ENCODE measurements at regions not wholly inside any gene's neighbourhood (a gene's known extent, or its start where the extent isn't known, plus 50 kb on each side); places are given as distances from the start of the nearest gene placed in this dataset.

GRCh38 chr7:68472688-68473087, 1125.6 kb upstream of the AUTS2 start:
- Histone ChIP-seq H3K27me3 (no peaks in the 10 kb centered on the region), H3K9me3 (no peaks in the 10 kb centered on the region), H3K4me3 (no peak overlapping the region), H3K36me3 (no peaks in the 10 kb centered on the region), H3K27ac (no peak overlapping the region), H3K9ac (ENCODE audit: low read depth in 2 of 2, low read length in 2 of 2) (no peak overlapping the region), H3K4me1 (no peaks in the 10 kb centered on the region)
- TF ChIP-seq, protein P1, sequence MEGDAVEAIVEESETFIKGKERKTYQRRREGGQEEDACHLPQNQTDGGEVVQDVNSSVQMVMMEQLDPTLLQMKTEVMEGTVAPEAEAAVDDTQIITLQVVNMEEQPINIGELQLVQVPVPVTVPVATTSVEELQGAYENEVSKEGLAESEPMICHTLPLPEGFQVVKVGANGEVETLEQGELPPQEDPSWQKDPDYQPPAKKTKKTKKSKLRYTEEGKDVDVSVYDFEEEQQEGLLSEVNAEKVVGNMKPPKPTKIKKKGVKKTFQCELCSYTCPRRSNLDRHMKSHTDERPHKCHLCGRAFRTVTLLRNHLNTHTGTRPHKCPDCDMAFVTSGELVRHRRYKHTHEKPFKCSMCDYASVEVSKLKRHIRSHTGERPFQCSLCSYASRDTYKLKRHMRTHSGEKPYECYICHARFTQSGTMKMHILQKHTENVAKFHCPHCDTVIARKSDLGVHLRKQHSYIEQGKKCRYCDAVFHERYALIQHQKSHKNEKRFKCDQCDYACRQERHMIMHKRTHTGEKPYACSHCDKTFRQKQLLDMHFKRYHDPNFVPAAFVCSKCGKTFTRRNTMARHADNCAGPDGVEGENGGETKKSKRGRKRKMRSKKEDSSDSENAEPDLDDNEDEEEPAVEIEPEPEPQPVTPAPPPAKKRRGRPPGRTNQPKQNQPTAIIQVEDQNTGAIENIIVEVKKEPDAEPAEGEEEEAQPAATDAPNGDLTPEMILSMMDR (IDR thresholded peaks at IDR 0.05), result no peak
- intact Hi-C loops (cut with DNase I), result no loop called here
- no peak for DNase-seq

GRCh38 chr7:68474661-68475216, 1123.5 kb upstream of the AUTS2 start:
- Histone ChIP-seq H3K27ac (no peak overlapping the region), H3K4me3 (no peak overlapping the region), H3K4me1 (no peaks in the 10 kb centered on the region), H3K36me3 (no peaks in the 10 kb centered on the region), H3K27me3 (no peaks in the 10 kb centered on the region), H3K9ac (ENCODE audit: low read depth in 2 of 2, low read length in 2 of 2) (no peak overlapping the region), H3K9me3 (no peaks in the 10 kb centered on the region)
- TF ChIP-seq, protein P1 (IDR thresholded peaks at IDR 0.05), result no peak
- intact Hi-C loops (cut with DNase I), result no loop called here
- DNase-seq, result no peak

DNA sequence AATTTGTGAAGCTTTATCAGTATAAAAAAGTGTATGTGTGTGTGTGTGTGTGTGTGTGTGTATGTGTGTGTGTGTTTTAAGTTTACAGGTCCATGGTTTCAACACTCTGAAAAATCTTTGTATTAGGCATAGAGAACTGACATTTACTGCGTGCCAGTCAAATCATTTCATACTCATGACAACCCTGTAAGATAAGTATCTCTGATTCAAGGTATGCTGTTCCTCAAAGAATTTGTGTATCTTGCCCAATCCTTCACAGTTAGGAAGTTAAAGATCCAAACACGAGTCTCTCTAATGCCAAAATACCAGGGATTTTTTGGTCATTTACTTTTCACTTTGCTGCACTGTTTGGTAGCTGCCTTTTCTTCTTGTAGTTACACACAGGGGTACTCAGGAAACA, 1121.3 kb upstream of the AUTS2 start:
- Histone ChIP-seq H3K27ac (no peak overlapping the region), H3K4me1 (no peaks in the 10 kb centered on the region), H3K9me3 (no peaks in the 10 kb centered on the region), H3K4me3 (no peak overlapping the region), H3K9ac (ENCODE audit: low read depth in 2 of 2, low read length in 2 of 2) (no peak overlapping the region), H3K27me3 (no peaks in the 10 kb centered on the region), H3K36me3 (no peaks in the 10 kb centered on the region)
- TF ChIP-seq, protein P1 (IDR thresholded peaks at IDR 0.05), result no peak
- DNase-seq, result no peak
- intact Hi-C loops (cut with DNase I), result no loop called here

DNA sequence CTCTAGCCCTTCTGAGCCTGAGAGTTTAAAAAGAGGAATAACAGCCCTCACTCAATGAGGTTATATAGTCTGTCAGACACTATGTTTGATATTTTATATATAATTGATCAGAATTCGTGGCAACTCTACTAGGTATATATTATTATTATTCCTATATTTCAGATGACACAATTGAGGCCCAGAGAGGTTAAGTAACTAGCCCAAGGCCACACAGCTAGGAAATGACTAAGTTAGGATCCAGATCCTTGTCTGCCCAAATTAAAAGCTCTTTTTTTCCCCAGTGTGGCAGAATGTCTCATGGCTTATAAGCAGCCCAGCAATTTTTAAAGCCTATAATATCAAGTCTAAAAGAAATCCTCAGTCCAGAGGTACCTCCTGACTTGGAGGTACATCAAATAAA, 1119.9 kb upstream of the AUTS2 start:
- Histone ChIP-seq H3K9ac (ENCODE audit: low read depth in 2 of 2, low read length in 2 of 2) (no peak overlapping the region), H3K4me3 (no peak overlapping the region), H3K27ac (no peak overlapping the region), H3K36me3 (no peaks in the 10 kb centered on the region), H3K4me1 (no peaks in the 10 kb centered on the region), H3K9me3 (no peaks in the 10 kb centered on the region), H3K27me3 (no peaks in the 10 kb centered on the region)
- intact Hi-C loops (cut with DNase I), result no loop called here
- TF ChIP-seq, protein P1 (IDR thresholded peaks at IDR 0.05), result no peak
- DNase-seq, result no peak

DNA sequence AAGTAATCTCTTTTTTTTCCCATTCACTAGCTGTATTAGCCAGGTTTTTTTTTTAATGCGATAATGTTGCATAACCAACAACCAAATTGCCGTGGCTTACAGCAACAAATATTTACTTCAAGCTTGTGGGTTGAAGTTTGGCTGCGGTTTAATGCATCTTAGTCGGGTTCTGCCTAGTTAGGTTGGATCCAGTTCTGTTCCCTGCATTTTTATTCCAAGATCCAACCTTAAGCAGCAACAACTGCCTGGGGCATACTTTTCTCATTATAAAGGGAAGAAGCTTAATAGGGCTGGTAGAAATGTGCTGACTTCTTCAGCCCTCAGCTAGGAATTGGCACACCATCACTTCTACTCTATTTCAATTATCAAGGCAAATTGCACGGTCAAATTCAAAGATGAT, 1115.5 kb upstream of the AUTS2 start:
- Histone ChIP-seq H3K36me3 (no peaks in the 10 kb centered on the region), H3K4me3 (no peak overlapping the region), H3K9me3 (no peaks in the 10 kb centered on the region), H3K4me1 (no peaks in the 10 kb centered on the region), H3K27me3 (no peaks in the 10 kb centered on the region), H3K27ac (no peak overlapping the region), H3K9ac (ENCODE audit: low read depth in 2 of 2, low read length in 2 of 2) (no peak overlapping the region)
- intact Hi-C loops (cut with DNase I), result no loop called here
- DNase-seq, result no peak
- TF ChIP-seq, protein P1 (IDR thresholded peaks at IDR 0.05), result no peak

Measured in colonic mucosa (tissue), 4 donors.